Epidermal melanocyte (primary cell): ENCODE measurements at regions not wholly inside any gene's neighbourhood (a gene's known extent, or its start where the extent isn't known, plus 50 kb on each side); places are given as distances from the start of the nearest gene placed in this dataset.

ENCODE experiments used
- DNase-seq: peaks from one replicate; pipeline ENCODE4 v3.0.0; 2011; ENCODE audit warnings: low spot score; ENCODE audit not compliant: insufficient read length

DNA sequence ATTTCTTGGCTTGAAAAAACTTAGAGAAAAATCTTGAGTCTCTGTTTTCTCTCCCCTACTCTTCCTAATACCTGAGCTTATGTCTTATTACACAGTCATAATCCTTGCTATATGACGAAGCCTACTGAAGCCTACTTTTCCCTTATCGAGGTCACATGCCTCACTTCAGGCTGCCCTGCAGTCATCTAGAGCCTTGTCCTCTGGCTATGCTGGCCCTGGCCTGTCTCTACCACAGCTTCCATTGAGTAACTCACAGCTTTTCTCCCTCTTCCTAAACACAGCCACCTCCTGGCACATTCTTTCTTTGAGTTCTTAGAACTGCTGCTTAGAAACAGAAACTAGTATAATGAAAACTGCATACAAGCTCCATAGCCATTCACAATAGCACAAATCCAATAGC lies 1698.3 kb downstream of the STIM2 start:
- no peak for DNase-seq

DNA sequence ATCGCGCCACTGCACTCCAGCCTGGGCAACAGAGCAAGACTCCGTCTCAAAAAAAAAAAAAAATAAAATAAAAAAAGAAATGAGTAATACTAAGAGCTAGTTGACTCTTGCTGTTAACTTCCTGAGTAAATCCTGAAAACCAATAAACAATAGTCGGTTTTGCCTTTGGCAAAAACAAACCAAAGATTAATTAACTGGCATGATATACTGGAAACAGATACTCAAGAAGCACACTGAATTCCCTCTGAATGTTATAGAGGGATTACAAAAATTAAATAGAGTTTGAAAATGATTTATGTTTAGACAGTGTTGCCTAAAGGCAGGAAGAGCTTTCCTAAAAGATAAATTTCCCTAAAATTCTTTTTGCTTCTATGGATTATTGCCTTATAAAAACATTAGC lies 1702.3 kb downstream of the STIM2 start:
- DNase-seq: no peak

DNA sequence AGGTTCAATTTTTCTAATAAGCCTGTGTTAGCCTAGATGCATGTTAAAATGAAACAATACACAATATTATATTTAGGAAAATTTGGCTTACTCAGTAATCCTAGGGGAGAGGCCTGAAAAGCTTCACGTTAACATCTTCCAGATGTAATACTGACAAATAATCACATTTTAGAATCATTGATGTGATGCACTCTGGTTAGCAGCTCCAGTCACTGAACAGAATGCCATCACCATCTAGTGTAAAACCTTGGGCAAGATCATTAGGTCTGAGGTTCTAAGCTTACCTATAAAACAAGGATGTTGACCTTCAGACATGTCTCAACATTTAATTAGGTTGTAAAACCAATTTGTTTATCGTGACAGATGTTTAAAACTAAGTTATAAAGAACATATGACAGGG lies 1704.8 kb downstream of the STIM2 start:
- no peak for DNase-seq

DNA sequence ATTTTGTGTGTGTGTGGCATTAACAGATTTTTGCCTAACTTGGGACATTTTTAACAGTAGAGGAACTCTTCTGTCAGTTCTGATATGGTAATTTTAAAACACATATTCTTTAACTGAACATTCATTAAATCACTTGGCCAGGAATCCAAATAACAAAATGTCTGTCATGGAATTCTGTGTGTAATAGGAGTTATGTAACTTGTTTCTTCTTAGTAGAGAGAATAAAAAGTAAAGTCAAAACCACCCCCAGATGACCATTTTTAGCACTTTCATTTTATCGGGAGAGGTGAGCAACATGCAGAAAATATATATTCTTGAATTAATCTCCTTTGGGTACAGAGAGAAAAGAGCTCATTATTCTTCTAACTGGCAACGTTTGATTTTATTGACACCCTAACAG lies 1740.3 kb downstream of the STIM2 start:
- no peak for DNase-seq

DNA sequence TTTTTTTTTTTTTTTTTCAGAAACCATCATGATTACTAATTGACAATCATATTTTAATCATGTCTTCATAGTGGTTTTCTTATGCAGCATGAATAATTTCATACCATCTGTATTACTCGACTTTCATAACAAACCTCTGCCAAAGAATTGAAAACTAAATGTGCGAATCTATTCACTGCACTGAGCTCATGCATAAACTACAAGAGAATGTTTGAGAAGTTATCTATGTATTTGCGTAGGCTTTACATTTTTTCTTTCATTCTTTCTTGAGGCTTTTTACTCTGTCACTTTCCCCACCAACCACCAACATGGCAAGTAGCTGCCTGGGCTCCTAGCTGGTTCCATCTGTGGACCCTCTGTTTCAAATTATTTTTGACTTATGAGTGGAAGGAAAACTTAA lies 1761.0 kb downstream of the STIM2 start:
- DNase-seq: no peak

DNA sequence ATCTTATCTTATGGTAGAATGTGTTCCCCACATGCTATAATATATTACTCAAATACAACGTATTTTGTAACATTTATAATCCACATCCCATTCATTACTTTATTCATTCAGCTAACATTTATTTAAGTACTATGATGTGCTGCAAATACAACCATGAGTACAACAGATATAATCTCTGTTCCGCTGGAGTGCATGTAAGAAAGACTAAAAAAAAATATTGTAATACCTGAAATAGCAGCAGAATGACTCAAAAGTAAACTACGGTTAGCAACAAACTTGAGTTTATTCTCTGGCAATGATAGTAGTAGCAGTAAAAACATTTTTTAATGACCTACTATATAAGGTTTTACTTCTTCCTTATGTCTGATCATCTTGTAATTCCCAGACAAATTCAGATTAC lies 1776.3 kb downstream of the STIM2 start:
- DNase-seq: no peak

DNA sequence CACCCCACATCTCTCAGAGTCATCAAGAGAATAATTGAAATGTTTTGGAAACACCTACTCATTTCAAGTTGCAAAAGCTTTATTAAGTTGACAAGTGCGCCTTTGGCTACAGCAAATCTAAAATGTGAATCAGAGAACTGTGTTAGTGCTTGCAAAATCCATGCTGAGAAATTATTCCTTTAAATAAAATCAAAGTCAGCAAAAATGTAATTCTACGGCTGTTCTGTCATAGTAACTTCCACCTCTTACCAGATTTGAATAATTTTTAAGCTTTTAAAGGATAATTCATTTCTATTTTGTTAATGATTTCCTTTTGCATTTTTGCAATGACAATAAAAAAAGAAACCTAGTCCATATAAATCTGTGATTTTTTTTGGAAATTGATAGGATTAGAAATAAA lies 1779.1 kb downstream of the STIM2 start:
- DNase-seq: no peak

DNA sequence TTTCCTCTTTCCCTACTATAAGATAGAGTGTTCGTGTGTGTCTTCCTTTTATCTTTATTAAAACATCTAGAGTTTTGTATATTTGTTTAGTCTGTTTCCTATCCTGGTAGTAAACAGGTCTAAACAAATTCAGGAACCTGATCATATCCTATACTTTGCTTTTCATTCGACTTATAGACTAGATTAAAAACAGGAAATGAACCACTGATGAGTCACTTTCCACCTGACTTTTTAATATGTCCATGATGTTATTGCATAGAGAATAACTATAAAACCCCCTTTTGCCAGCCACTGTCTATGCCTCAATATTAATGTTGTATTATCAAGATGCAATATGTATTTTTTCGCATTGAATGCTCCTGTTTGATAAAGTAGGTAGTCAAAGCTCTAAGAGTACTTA lies 1794.0 kb downstream of the STIM2 start:
- no peak for DNase-seq

DNA sequence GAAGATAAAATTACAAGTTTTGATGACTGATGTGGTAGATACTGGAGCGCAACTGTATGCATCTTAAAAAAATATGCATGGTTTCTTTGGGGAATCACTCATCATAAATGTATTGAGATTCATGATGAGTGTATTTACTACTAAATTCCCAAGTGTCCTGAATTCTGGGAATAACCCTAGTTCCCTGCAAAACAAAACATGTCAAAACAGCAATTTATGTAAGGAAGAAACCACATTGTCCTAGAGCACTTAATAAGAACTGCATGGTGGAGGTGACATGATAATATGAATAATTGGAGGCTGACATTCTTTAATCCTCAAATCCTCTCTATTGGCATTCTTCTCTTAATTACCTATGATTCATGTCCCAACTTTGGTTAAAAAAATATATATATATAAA lies 1804.7 kb downstream of the STIM2 start:
- DNase-seq: no peak

DNA sequence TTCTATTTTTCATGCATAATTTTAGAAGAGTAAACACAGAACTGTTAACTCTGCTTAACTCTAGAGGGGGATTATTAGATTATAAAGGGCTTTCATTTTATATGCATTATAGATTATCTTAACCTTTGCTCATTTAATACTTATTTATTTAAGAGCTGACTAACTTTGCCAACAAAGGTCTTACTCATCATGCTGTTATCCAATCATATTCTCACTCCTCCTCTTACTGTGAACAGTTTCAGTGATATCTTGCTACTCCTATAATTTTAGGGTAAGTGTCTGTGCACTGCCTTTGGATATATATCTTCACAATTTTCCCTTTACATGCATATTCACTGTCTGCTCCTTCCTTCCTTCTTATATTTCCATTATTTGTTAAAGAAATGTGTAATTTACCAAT lies 1814.9 kb downstream of the STIM2 start:
- no peak for DNase-seq

DNA sequence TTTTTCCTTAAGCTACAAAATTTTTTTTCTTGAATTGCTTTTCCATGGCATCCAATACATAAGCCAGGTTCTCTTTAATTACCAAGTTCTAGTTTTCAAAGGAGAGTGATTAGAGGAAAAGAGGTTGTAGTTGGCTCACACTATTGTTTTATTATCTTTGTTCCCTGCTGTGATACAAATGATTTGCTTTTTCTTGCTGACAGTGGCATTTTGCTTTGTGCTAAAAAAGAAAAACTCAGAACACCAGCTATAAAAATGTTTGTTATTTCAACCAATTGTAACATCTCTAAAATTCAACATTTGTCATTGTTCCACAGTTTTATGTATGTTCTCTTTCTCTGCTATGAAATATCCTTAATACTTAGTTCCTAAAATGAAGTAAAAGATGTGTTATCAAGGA lies 1817.2 kb downstream of the STIM2 start:
- no peak for DNase-seq

DNA sequence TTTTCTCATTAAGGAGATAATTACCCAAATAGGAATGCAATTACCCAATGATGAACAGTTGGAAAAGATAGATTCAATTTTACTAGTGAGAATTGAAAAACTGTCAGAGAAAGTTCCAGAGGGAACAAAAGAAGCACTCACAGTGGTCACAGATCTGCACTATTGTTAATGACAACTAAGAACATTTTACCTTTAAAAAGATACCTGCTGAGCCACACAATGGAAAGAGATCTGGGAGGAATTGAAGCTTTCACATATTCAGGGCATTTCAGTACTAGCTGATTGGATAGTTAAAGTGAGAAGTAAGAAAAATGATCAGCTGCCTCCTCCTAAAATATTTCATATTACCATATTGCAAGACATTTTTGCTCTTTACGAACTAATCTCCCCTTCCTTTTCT lies 1822.2 kb downstream of the STIM2 start:
- DNase-seq: no peak

DNA sequence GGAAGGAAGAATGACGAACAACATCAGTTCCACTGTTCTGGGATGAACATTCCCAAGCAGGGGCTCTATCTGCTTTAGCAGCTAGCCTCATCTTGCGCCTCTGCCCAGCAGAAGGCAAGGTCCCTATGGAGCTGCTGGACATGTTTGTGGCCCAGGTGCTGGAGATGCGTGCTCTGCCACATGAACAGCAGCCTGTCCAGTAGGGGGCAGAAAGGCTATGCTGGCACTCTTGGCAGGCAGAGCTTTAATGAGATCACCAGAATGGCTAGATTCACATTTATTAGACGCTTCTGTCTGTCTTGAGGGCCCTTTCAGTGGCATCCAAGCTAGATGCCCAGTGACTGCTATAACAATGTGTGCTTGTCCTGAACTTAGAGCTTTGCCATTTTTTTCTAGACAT lies 1826.0 kb downstream of the STIM2 start:
- DNase-seq: no peak

DNA sequence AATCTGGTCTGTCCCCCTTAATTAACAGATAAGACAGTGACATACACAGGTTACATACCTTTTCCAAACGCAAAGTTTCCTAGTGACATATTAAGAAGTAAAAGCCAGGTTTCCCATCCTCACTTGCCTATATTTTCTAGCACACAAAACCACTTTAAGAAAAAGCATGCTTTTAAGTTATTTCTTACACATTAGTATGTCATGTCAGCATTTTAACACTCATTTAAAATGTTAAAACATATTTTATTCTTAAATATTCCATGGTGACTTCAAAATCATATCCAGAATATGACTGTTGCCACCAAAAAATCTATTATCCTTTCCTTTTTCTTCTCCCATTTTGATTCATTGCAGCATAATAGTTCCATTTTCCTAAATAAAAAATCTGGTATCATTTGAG lies 1830.2 kb downstream of the STIM2 start:
- DNase-seq: no peak

DNA sequence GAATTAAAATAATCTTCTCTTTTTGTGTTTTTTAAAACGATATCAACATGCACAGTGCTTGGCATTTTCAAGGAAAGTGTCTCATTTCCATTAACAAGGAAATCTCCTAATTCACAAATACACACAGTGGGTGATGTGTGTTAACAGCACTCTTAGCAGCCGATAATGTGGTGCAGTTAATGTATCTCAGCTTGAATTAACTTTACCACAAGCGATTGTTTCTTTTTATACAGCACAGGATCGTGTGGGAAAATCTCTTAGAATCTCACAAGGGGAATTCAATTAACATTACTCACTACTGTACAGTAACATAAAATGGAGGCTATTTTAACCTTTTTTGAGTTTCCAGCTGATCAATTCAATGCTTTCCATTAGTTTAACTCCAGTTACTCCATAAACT lies 1841.9 kb downstream of the STIM2 start:
- no peak for DNase-seq

DNA sequence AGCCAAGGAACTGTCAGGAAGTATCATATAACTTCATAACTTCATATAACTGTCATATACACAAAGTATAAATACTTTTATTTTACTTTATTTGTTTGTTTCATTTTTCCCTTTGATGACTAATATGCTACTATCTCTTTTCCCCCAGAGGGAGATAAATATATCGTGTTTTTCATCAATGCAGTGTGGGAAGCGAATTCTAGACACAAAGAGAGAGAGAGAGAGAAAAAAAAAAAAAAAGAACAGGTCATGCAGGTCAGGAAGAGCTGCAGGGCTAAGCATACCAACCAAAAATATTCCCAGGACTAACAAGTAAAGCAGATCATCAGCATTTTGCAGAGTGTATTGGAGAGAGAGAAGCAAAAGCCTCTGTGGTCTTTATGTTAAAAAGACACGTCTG lies 1849.2 kb downstream of the STIM2 start:
- no peak for DNase-seq

DNA sequence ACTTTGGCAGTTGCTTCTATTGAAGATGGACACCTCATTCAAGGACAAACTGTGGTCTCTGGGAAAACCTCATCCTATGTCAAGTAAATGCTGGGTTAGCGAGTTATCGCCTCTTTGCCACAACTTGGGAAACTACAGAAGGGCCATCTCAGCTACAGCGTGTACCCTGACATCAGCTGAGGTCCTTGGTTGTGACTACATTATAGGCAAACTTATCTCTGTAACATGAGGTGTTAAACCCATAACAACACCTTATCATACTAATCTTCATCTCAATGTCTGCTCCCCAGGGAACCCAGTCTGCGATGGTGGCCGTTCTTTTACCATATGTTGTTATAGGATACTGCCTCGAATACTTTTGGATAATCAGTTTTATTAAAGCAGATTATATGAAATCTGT lies 1862.7 kb downstream of the STIM2 start:
- DNase-seq: no peak

DNA sequence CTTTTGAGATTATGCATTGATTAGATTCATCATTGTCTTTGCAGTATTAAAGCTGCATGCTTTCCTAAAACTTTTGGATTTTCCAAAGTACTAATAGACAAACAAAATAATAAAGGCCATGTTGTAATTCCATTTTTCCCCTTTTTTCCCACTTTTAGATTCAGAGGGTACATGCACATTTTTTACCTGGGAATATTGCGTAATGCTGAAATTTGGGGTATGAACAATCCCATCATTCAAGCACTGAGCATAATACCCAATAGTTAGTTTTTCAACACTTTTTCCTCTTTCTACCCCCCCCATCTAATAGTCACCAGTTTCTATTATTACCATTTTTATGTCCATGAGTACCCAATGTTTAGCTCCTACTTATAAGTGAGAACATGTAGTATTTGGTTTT lies 1863.6 kb downstream of the STIM2 start:
- no peak for DNase-seq

DNA sequence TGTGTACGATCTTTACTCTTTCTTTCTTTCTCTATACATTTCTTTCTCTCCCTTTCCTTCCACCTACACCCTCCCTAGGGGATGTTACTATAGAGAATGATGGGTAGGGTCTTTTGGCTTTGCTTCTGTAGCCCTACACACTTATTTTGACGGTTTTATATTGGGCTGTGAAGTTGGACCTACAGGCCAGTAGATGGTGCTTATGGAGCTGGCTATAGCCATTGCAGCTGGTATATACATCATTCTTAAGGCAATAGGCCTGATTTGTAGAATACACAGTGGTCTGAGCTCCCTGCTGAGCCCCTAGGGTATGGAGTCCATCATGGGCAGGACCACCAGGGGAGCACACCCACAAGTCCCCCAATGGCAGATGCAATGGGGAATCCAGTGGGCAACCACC lies 1869.7 kb downstream of the STIM2 start:
- DNase-seq: no peak

DNA sequence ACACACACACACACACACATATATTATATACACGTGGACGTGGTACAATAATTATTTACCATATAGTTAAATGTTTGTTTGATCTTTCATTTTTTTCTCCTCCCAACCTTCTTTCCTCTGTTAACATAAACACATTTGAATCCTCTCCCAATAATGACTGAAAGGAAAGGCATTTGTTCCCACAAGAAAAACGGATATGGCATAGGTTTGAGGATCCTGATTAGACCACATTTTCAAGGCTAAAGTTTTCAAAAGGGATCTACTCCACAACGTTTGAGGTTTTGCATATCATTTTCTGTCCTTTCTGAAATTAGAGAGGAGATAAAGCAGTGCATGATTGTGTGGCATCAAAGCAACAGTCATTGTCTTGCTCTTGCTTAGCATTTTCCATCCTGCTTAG lies 1883.4 kb downstream of the STIM2 start:
- DNase-seq: no peak

DNA sequence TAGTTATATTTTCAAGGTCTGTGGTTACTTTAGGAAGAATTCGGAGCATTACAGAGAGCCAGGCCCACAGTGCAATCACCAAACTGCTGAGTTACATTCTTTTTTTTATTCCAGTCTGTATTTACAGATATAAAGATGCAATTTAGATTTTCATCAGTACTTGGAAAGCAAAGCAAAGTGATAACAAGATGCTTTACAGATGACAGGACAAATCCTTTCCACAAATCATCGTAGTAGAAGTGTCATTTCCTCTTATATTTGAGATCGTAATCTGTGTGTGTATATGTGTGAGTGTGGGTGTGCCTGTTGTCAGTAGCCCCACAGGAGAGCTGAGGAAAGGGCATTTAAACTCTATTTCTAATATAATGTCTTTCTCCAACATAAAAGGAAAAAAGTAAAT lies 1893.7 kb downstream of the STIM2 start:
- no peak for DNase-seq

DNA sequence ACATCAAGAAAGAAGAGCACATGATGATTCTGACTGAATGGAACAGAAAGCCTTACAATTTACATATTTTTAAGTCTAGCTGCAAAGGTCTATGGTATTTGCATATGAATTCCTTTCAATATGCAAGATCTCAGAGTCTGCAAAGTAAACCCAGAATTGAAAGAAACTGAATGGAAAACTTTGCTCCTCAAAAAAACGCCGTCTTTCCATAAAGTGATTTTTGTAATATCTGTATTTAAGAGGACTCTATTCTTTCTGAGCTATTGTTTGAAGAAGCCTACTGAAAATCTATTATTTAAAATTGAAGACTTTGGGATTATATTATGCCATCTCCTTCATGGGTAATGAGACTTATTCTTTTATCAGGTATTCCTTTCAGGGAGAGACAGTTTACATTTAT lies 1894.4 kb downstream of the STIM2 start:
- no peak for DNase-seq

DNA sequence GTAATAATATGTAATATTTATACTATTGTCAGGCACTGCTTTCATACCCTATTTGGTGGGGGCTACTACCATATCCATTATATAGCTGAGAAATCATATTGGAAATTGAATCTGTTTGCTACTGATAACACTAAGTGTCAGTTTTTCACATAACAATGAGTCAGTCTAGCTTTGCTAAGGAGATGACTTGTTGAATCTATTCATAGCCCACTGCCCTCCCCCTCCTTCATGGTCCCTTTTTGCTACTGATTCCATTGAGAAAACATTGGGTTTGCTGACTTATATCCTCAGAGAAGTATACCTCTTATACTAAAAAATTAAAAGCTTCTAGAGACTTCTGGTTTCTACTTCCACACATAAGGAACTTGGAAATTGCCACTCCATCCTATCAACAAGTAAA lies 1898.4 kb downstream of the STIM2 start:
- DNase-seq: no peak

DNA sequence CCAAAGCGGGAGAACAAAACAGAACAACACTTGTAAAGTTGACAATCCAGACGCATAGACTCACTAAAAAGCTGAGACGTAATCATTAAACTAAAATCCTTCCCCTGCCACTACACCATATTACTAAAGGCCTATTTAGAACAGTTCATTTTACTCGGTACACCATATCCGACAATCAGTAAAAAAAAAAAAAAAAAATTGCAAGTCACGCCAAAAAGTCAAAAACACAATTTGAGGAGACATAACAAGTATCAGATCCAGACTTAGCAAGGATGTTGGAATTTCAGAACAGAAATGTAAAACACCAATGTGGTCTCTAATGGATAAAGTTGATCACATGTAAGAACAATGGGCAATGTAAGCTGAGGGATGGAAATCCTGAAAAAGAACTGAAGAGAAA lies 1899.4 kb downstream of the STIM2 start:
- DNase-seq: no peak

DNA sequence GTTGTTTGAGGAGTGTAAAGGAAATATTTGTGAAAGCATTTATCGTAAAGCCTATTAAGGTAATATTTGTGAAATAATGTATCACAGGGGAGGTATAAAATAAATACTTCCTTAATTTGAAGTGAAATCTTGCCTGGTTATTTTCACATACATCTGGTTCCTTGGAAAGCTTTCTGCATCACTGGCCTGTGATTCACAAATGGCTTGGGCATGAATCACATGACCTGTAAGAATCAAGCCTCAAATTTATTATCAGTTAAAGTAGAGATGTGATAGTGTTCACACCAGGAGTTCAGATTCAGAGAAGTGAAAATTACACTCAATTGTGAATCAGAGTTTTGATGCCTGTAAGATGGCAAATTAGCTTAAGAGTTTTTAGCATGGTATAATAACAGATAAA lies 1911.4 kb downstream of the STIM2 start:
- DNase-seq: no peak
